GM19025 (cell line): ENCODE measurements at regions not wholly inside any gene's neighbourhood (a gene's known extent, or its start where the extent isn't known, plus 50 kb on each side); places are given as distances from the start of the nearest gene placed in this dataset.
A peak's percentile ranks its signal among the peaks of the same experiment; 100 is the strongest.
"Not testable (repeated sequence)": the region's sequence is repeated elsewhere in the genome, so short reads cannot be mapped to it uniquely, and the experiment has no call there.

ENCODE experiments used
- ATAC-seq: cut with Tn5 transposase; IDR thresholded peaks from one replicate; pipeline ENCODE4 v1.9.1; 2021; ENCODE audit warnings: mild to moderate bottlenecking, low read depth, moderate library complexity; ENCODE audit not compliant: unreplicated experiment

DNA sequence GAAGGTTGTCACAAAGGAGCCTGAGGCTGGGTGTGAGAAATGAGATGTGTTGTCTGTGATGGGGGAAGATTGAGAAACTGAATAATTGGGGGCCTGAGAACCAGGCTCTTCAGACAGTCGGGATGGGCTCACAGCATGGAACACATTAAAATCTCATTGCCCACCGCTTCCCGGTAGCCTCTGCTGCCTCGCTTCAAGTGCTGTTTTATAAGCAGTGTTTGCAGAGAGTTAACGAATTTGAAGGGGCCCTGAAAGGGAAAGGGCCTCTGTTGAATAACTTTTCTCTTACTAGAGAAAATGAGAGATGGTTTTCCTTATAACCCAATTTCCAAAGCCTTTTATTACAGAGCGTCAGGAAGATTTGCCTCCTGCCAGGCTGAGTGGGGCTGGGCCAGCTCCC is 258.8 kb upstream of the ASIC2 start:
- no peak for ATAC-seq

- ATAC-seq = no peak
Observed at GRCh38 chr17:33560165-33560564, 267.1 kb upstream of the ASIC2 start.

DNA sequence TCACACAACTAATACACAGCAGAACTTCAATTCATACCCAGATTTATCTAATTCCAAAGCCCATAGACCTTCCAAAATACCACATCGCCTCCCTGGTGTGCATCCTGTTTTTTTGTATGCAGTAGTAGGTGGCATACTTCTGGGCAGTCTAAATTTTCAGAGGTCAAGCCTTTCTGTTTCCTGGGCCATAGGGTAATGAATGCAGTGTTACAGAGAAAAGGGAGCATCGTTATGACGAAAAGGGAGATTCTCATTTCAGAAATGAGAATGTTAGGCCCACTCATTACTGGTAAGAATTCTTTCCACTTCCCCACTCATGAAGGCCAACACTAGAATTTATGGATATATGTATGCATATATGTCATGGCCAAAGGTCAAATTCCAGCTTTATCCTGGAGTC is 267.8 kb upstream of the ASIC2 start:
- ATAC-seq = no peak

DNA sequence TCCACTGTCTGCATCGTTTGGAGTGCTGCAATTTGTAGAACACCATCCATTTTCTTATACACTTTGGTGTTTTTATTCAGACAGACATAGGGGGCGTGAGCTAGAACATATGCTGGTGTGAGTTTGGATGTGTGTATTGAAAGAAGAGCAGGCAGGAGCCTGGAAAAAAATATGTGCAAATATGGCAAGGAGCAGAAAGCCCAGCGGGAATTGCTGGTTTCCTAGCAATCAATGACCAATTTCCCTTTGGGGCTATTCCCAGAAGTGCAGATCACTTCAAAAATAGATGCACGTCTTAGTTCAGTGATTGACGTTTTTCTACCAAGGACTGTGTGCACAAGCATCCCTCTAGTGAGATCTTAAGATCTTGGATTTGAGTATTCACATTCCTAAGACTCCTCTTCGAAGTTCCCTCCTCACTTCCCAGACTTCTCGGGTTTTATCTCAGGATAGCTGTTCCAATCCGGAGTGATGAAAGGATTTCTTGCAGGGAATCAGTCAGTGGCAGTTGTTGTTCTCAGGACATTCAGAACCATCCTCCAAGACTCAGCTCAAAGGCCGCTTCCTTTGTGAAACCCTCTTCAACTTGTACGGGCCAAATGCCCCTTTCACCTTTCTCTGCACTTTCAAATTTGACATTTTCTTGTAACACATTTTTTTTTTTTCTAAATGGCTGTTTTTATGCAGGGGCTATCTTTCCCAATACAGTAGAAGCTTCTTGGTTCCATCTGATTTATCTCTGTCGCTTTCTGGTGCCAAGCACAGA is 268.7 kb upstream of the ASIC2 start:
- ATAC-seq = no peak

- ATAC-seq = no peak
Observed at GRCh38 chr17:33562792-33563191, 269.7 kb upstream of the ASIC2 start.

GRCh38 chr17:33564146-33564545 is 271.1 kb upstream of the ASIC2 start:
- no peak for ATAC-seq

DNA sequence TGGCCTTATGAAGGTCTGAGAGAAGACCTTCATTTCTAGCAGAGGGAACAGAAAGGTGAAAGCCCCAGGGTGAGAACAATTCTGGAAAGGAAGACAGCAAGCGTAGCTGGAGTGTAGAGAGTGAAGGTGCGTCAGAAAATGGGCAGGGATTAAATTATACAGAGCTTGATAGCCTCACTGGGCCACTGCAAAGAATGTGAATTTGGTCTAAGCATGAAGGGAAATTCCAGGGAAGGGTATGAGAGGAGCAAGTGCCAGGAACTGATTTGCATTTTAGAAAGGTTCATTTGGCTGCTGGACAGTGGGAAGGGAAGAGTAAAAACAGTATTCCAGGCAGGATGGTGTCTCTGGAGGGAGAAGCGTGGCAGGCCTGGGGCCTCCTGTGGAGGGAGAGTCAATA is 274.1 kb upstream of the ASIC2 start:
- ATAC-seq = no peak

GRCh38 chr17:33572615-33573014 is 279.5 kb upstream of the ASIC2 start:
- ATAC-seq = no peak

GRCh38 chr17:33574942-33575445 is 281.9 kb upstream of the ASIC2 start:
- ATAC-seq = no peak

GRCh38 chr17:33579740-33580139 is 286.6 kb upstream of the ASIC2 start:
- not testable (repeated sequence) for ATAC-seq

DNA sequence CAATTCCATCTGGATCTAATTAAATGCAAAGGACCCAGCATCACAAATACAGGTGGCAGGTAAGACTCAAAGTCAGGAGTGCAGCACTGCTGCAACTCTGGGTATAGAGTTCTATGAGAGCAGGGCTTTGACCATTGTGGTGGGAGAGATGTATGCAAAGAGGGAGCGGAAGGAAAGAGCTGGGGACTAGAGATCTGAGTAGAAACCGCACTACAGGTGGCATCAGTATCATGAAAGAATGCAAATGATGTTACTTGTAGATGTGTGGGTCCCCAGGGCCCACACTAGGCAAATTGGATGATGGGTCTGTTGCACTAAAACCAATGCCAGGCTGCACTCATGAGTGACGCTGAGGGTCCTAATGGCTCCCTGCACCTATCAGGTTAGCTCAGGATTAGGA is 287.1 kb upstream of the ASIC2 start:
- ATAC-seq = peak; percentile 64

GRCh38 chr17:33582661-33583060 is 289.6 kb upstream of the ASIC2 start:
- ATAC-seq = no peak

GRCh38 chr17:33583518-33584417 is 290.7 kb upstream of the ASIC2 start:
- ATAC-seq = no peak

GRCh38 chr17:33593991-33594390 is 300.9 kb upstream of the ASIC2 start:
- no peak for ATAC-seq

DNA sequence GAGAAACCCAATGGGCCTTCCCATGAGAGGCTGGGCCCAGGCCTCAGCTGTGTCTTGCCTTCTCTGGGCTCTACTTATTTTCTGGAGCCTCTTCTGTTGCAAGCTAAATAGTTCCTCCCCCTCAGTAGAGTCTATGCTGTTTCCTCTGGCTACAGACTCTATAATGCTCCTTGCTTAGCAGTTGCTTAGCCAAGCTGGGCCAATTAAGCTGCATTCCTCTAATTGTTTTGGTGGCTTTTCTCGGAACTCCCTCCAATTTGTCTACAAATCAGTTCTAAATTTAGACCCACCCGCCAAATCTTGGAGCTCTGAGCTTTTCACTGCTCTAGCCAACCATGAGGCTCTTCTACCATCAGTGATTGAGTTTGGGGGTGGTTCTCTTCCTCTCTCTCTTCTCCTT is 302.7 kb upstream of the ASIC2 start:
- no peak for ATAC-seq

GRCh38 chr17:33596899-33597298 is 303.8 kb upstream of the ASIC2 start:
- ATAC-seq = no peak

GRCh38 chr17:33598797-33599196 is 305.7 kb upstream of the ASIC2 start:
- ATAC-seq = no peak

DNA sequence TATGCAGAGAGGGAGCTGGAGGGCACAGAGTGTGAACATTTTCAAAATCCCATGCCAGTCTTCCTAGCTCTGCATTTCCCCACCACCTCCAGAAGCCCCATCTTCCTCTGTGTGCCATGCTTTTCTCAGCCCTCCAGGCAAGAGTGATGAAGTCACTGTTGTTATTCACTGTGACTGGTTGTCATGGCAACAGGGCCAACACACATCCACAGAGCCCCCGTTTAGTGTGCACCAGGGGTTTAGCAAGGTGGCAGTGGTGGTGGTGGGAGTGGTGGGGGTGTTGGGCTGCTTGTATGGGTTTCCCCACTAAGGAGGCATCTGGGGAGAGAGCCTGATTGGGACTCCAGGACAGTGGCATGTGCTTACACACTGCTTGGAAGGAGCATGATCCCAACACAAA is 309.9 kb upstream of the ASIC2 start:
- no peak for ATAC-seq

DNA sequence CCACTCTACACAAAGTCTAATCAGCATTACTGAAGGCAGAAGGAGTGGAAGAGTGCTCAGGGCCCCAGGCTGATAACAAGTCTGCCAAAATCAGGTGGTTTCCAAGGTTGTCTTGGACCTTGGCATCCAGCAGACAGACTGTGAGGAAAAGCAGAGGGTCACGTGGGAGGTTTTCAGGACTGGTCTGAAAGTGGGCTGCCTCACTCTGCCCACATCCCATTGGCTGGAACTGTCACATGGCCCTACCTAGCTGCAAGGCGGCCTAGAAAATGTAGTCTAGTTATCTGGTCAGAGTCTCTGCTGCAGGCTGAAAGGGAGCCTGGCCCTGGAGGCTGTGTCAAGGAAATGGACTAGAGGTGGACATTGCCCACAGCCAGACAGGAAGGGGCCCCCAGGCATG is 310.7 kb upstream of the ASIC2 start:
- ATAC-seq = no peak

- ATAC-seq = no peak
Observed at GRCh38 chr17:33611532-33611931, 318.4 kb upstream of the ASIC2 start.

DNA sequence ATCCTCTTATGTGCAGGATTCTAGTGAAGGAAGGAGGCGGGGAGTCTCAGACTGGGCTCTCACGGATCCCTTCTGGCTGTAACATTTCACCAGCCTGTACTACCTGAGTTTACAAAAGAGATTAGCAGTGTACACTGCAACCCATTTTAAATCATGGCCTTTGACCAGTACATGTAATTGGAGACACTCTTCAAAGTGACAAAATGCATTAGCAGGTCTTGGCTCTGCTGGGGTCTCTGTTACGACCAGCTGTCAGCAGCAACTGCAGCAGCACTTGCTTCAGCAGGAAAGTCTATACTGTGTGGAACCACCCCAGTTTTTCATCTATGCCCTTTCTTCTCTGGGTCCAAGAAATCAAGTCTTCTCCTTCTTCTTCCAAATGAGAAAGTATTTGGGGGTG is 322.8 kb upstream of the ASIC2 start:
- ATAC-seq = no peak

DNA sequence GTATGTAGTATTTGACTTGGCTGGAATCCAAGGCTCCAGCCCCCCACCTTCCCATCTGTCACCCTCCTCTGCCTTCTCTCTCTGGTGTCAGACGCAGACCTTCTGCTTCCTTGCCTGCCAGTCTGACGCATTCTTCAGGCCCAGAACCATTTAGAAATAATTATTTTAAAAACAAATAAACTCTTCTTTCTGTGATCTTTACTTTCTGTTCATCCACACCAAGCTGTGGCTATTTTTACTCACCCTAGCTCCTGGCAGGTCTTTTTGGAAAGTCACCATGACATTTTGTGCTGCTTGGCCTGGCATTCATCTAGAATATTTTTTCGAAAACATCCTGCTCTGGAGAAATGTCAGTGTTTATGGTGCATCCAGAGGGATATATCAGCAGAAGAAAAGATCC is 330.7 kb upstream of the ASIC2 start:
- no peak for ATAC-seq
